HG03103 (cell line): ENCODE measurements at regions not wholly inside any gene's neighbourhood (a gene's known extent, or its start where the extent isn't known, plus 50 kb on each side); places are given as distances from the start of the nearest gene placed in this dataset.

Experiments
- ATAC-seq: cut with Tn5 transposase; IDR thresholded peaks from one replicate; pipeline ENCODE4 v1.9.1; 2021; ENCODE audit warnings: low read depth; ENCODE audit not compliant: unreplicated experiment

- ATAC-seq, result no peak
Measured at GRCh38 chr12:91935296-91935695, 210.3 kb downstream of the BTG1 start.

GRCh38 chr12:91931111-91931510 is 214.5 kb downstream of the BTG1 start:
- ATAC-seq, result no peak

GRCh38 chr12:91928501-91928900 is 217.1 kb downstream of the BTG1 start:
- no peak for ATAC-seq

GRCh38 chr12:91926848-91927247 is 218.8 kb downstream of the BTG1 start:
- no peak for ATAC-seq

GRCh38 chr12:91924827-91925226 is 220.8 kb downstream of the BTG1 start:
- no peak for ATAC-seq

GRCh38 chr12:91923864-91924263 is 221.8 kb downstream of the BTG1 start:
- ATAC-seq, result no peak

- no peak for ATAC-seq
Measured at GRCh38 chr12:91922674-91923073, 223.0 kb downstream of the BTG1 start.

GRCh38 chr12:91922139-91922538 is 223.5 kb downstream of the BTG1 start:
- no peak for ATAC-seq

- ATAC-seq, result no peak
Measured at GRCh38 chr12:91921555-91921954, 224.1 kb downstream of the BTG1 start.

- no peak for ATAC-seq
Measured at GRCh38 chr12:91920741-91921140, 224.9 kb downstream of the BTG1 start.

- no peak for ATAC-seq
Measured at GRCh38 chr12:91920276-91920675, 225.4 kb downstream of the BTG1 start.

- ATAC-seq, result no peak
Measured at GRCh38 chr12:91918431-91918830, 227.2 kb downstream of the BTG1 start.

GRCh38 chr12:91914701-91915100 is 230.9 kb downstream of the BTG1 start:
- ATAC-seq, result no peak

- no peak for ATAC-seq
Measured at GRCh38 chr12:91913651-91914050, 232.0 kb downstream of the BTG1 start.

- ATAC-seq, result no peak
Measured at GRCh38 chr12:91913124-91913523, 232.5 kb downstream of the BTG1 start.

GRCh38 chr12:91912178-91912577 is 233.5 kb downstream of the BTG1 start:
- no peak for ATAC-seq

GRCh38 chr12:91910871-91911388 is 234.7 kb downstream of the BTG1 start:
- ATAC-seq, result no peak

- no peak for ATAC-seq
Measured at GRCh38 chr12:91902860-91903683, 242.6 kb downstream of the BTG1 start.

- no peak for ATAC-seq
Measured at GRCh38 chr12:91901381-91902074, 244.1 kb downstream of the BTG1 start.

- no peak for ATAC-seq
Measured at GRCh38 chr12:91900971-91901370, 244.7 kb downstream of the BTG1 start.

GRCh38 chr12:91899056-91899455 is 246.6 kb downstream of the BTG1 start:
- no peak for ATAC-seq

- ATAC-seq, result no peak
Measured at GRCh38 chr12:91897025-91897515, 248.6 kb downstream of the BTG1 start.
